ENCODE measurements at regions not wholly inside any gene's neighbourhood (a gene's known extent, or its start where the extent isn't known, plus 50 kb on each side); places are given as distances from the start of the nearest gene placed in this dataset.

GRCh38 chr4:182074810-182075209 lies 168.4 kb upstream of the TENM3 start:
- ChIA-PET RAD21 (ENCODE audit: unreplicated experiment) (no interaction called here), SMC1A (ENCODE audit: uncharacterized antibody, unreplicated experiment) (interaction anchor here (0.6 kb wide), 1 partner anchor 182 kb away, joined by 3 read pairs; no protein-coding TSS in a partner anchor), CTCF (no interaction called here), POLR2A (no interaction called here)
- in situ Hi-C loops (cut with MboI) (no loop called here), intact Hi-C loops (cut with micrococcal nuclease; ENCODE audit: unreplicated experiment) (no loop called here)
- no peak overlapping the region for H3K27ac ChIP-seq (ENCODE audit: control insufficient read depth, insufficient read depth)
- H3K9ac ChIP-seq (ENCODE audit: control insufficient read depth, insufficient read depth, low read length): no peak overlapping the region
- FAIRE-seq (no peak), DNase-seq (ENCODE audit: low read depth, low spot score) (no peak), ATAC-seq (no peak)
- no peaks in the 10 kb centered on the region for H3K79me2 ChIP-seq (ENCODE audit: control insufficient read depth, insufficient read depth, low read length)
- 25% methylated on average over 6 of the region's 6 CpGs for WGBS (ENCODE audit: insufficient coverage, insufficient replicate concordance, low lambda C conversion rate, missing lambda C conversion rate)
- H3K4me3 ChIP-seq: no peak overlapping the region
- TF ChIP-seq CHD2 (IDR thresholded peaks at IDR 0.05; ENCODE audit: borderline replicate concordance, low read depth, low read length): no peak
- no peak for TF ChIP-seq ZNF622 (IDR thresholded peaks at IDR 0.05)
- no peak for TF ChIP-seq ZBTB40 (IDR thresholded peaks at IDR 0.05; ENCODE audit: borderline replicate concordance)
- no peak for TF ChIP-seq RCOR1 (conservative IDR thresholded peaks at IDR 0.05; ENCODE audit: low read depth, low read length)
- no peak for TF ChIP-seq TAF1 (IDR thresholded peaks at IDR 0.05; ENCODE audit: borderline replicate concordance, low read depth, low read length)
- no peak for TF ChIP-seq CREM (IDR thresholded peaks at IDR 0.05; ENCODE audit: low read depth)
- TF ChIP-seq ZNF592 (IDR thresholded peaks at IDR 0.05): no peak
- TF ChIP-seq LARP7 (IDR thresholded peaks at IDR 0.05): no peak
- TF ChIP-seq HCFC1 (IDR thresholded peaks at IDR 0.05; ENCODE audit: low read length): no peak
- no peak for TF ChIP-seq HDAC2 (IDR thresholded peaks at IDR 0.05)
- no peak for TF ChIP-seq MYB (IDR thresholded peaks at IDR 0.05; ENCODE audit: borderline replicate concordance, low read depth, low read length)
- TF ChIP-seq HDAC6 (IDR thresholded peaks at IDR 0.05; ENCODE audit: unreplicated experiment): no peak
- H3K27me3 ChIP-seq (replicated peaks in 1 of 2; ENCODE audit: control insufficient read depth in 2 of 2, insufficient read depth in 2 of 2, low read length in 1 of 2): no peaks in the 10 kb centered on the region
- no peaks in the 10 kb centered on the region for H3K4me1 ChIP-seq (ENCODE audit: control insufficient read depth, insufficient read depth, low read length)
- BruUV-seq (replicated peaks): no TSS peak
- no peaks in the 10 kb centered on the region for H4K20me1 ChIP-seq (ENCODE audit: control insufficient read depth, insufficient read depth)
- H2AFZ ChIP-seq (ENCODE audit: control insufficient read depth, low read depth, low read length): no peak overlapping the region
- H3K36me3 ChIP-seq (ENCODE audit: control insufficient read depth in 2 of 2, insufficient read depth in 2 of 2, low read length in 1 of 2): no peaks in the 10 kb centered on the region
- H3K9me3 ChIP-seq (replicated peaks; ENCODE audit: control insufficient read depth, insufficient read depth, low read length): no peaks in the 10 kb centered on the region; the same call in 2 of the 3 replicates
- H3K4me2 ChIP-seq (ENCODE audit: control insufficient read depth, insufficient read depth): no peak overlapping the region

All from GM12878 (cell line).